ENCODE measurements at regions not wholly inside any gene's neighbourhood (a gene's known extent, or its start where the extent isn't known, plus 50 kb on each side); places are given as distances from the start of the nearest gene placed in this dataset.

- TF ChIP-seq CTCF (conservative IDR thresholded peaks at IDR 0.05) (no peak), ZFX (IDR thresholded peaks at IDR 0.05) (no peak)
Observed at GRCh38 chr20:60512443-60512842, 554.2 kb downstream of the CDH26 start.
